GM18861 (cell line): ENCODE measurements at regions not wholly inside any gene's neighbourhood (a gene's known extent, or its start where the extent isn't known, plus 50 kb on each side); places are given as distances from the start of the nearest gene placed in this dataset.

ENCODE experiments used
- ATAC-seq: cut with Tn5 transposase; IDR thresholded peaks from one replicate; pipeline ENCODE4 v1.9.1; 2021; ENCODE audit not compliant: unreplicated experiment

GRCh38 chr12:46908936-46909635 is 83.3 kb upstream of the SLC38A4 start:
- ATAC-seq = no peak

- no peak for ATAC-seq
Observed at GRCh38 chr12:46910830-46911229, 85.0 kb upstream of the SLC38A4 start.

GRCh38 chr12:46914336-46914735 is 88.5 kb upstream of the SLC38A4 start:
- ATAC-seq = no peak

- ATAC-seq = no peak
Observed at GRCh38 chr12:46915082-46915481, 89.3 kb upstream of the SLC38A4 start.

GRCh38 chr12:46915836-46916235 is 90.0 kb upstream of the SLC38A4 start:
- no peak for ATAC-seq

GRCh38 chr12:46916796-46917419 is 91.1 kb upstream of the SLC38A4 start:
- no peak for ATAC-seq

- no peak for ATAC-seq
Observed at GRCh38 chr12:46917821-46918220, 92.0 kb upstream of the SLC38A4 start.

- ATAC-seq = no peak
Observed at GRCh38 chr12:46918631-46919030, 92.8 kb upstream of the SLC38A4 start.

- no peak for ATAC-seq
Observed at GRCh38 chr12:46919666-46920400, 94.0 kb upstream of the SLC38A4 start.

GRCh38 chr12:46920499-46920898 is 94.7 kb upstream of the SLC38A4 start:
- peak; percentile 92 for ATAC-seq

- ATAC-seq = peak; percentile 12
Observed at GRCh38 chr12:46921048-46921763, 95.4 kb upstream of the SLC38A4 start.

- no peak for ATAC-seq
Observed at GRCh38 chr12:46921764-46922133, 96.0 kb upstream of the SLC38A4 start.

- no peak for ATAC-seq
Observed at GRCh38 chr12:46926526-46926925, 100.7 kb upstream of the SLC38A4 start.

- ATAC-seq = no peak
Observed at GRCh38 chr12:46930101-46930500, 104.3 kb upstream of the SLC38A4 start.

- ATAC-seq = no peak
Observed at GRCh38 chr12:46933947-46934346, 108.2 kb upstream of the SLC38A4 start.

- ATAC-seq = no peak
Observed at GRCh38 chr12:46934374-46935111, 108.7 kb upstream of the SLC38A4 start.

GRCh38 chr12:46935271-46935847 is 109.6 kb upstream of the SLC38A4 start:
- ATAC-seq = no peak

GRCh38 chr12:46936042-46936441 is 110.2 kb upstream of the SLC38A4 start:
- ATAC-seq = no peak

- no peak for ATAC-seq
Observed at GRCh38 chr12:46938071-46938678, 112.4 kb upstream of the SLC38A4 start.

GRCh38 chr12:46941981-46942380 is 116.2 kb upstream of the SLC38A4 start:
- no peak for ATAC-seq
